ENCODE measurements at regions not wholly inside any gene's neighbourhood (a gene's known extent, or its start where the extent isn't known, plus 50 kb on each side); places are given as distances from the start of the nearest gene placed in this dataset.

DNA sequence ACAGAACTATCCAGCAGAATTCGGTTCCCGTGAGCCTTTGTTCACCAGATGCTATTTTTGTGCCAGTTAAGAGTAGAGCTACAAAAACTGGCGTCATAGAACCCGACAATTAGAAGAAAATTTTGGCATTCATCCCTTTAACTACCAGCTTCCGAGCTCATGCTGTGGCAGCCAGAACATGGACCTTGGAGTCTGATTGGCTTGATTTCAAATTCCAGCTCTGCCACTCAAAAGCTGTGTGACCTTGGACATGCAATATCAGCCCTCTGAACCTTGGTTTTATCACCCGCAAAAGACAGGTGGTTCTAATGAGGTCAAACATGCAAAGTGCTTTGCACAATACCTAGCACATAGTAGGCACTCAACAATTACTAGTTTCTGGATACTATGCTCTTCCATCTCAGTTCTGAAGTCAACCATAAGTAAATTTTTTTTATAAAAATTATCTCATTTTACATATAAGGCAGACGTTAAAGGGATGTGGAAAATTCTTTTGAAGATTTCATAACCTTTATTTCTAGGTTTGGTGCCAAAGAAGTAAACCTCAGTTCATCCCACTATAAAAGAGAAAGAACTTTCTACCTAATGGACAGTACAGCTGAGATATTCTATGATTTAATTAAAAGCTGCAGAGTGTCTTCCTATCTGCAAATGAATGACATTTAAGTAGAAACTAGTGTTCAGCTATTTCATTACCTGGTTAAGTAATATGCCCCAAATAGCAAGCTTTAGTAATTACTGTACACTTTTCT, 331.5 kb downstream of the HAPSTR1 start:
- in situ Hi-C loops (cut with HindIII; ENCODE audit: low sequenced_read_pairs) = no loop called here
- no peak for DNase-seq (ENCODE audit: low spot score)

DNA sequence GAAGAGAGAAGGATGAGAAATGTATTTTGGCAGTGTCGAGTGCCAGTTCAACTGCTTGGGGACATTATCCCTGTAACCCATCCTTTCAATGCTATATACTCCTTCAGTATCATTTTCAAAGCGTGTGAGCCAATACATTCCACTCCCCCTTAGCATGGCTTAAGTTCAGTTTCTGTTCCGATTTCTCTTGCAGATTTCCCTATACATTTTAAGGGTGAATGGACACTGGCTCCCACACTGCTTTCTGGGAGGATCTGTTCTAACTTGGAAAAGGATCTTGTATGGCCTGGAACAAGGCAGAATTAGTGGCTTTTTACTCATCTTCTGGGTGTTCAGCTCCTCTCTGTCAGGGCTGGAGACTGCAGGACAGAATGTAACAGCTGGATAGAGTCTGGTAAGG, 333.8 kb downstream of the HAPSTR1 start:
- in situ Hi-C loops (cut with HindIII; ENCODE audit: low sequenced_read_pairs) = no loop called here
- no peak for DNase-seq (ENCODE audit: low spot score)

GRCh38 chr16:9428355-9429005, 337.0 kb downstream of the HAPSTR1 start:
- DNase-seq (ENCODE audit: low spot score) = no peak

GRCh38 chr16:9429646-9430330, 338.3 kb downstream of the HAPSTR1 start:
- in situ Hi-C loops (cut with HindIII; ENCODE audit: low sequenced_read_pairs) = no loop called here
- no peak for DNase-seq (ENCODE audit: low spot score)

More at GRCh38 chr16:9428355-9429005, 337.0 kb downstream of the HAPSTR1 start:
- in situ Hi-C loops (cut with HindIII; ENCODE audit: low sequenced_read_pairs) = no loop called here

GRCh38 chr16:9434659-9435058, 343.2 kb downstream of the HAPSTR1 start:
- no peak for DNase-seq (ENCODE audit: low spot score)
- in situ Hi-C loops (cut with HindIII; ENCODE audit: low sequenced_read_pairs) = no loop called here

- in situ Hi-C loops (cut with HindIII; ENCODE audit: low sequenced_read_pairs) = no loop called here
These were observed 344.7 kb downstream of the HAPSTR1 start for GRCh38 chr16:9436175-9436574.

DNA sequence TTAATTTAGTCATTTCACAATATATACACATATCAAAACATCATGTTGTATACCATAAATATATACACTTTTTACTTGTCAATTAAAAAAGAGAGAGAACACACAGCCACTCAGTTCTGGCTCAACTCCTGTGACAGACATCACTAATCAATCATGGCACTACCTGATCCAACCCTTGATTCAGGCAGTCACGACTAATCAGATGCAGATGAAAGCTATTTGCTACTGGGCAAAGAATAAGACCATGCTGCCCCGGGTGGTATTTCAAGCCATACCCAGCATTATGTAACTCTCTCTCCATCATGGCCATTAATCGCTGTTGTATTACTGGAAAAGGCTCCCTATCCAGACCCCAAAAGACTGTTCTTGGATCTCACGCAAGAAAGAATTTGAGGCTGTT, 345.7 kb downstream of the HAPSTR1 start:
- in situ Hi-C loops (cut with HindIII; ENCODE audit: low sequenced_read_pairs) = no loop called here
- no peak for DNase-seq (ENCODE audit: low spot score)

More at GRCh38 chr16:9436175-9436574, 344.7 kb downstream of the HAPSTR1 start:
- no peak for DNase-seq (ENCODE audit: low spot score)

DNA sequence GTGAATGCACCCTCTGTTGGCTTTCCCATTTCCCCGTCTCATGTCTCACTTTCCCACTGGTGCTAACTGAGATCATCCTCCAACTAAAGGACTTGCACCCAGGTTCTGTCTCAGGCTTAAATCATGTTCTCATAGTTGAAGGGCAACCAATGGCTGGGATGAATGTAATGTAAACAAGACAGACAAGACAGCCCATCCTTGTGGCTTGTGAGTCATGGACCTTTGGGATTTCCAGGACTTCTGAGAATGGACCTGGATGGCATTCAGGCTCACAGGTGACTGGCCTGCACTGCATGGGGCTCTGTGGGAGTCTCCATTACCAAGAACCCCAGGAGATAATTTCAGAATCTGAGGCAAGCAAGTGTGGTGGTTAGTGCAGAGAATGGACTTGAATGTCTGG, 347.5 kb downstream of the HAPSTR1 start:
- DNase-seq (ENCODE audit: low spot score) = no peak
- in situ Hi-C loops (cut with HindIII; ENCODE audit: low sequenced_read_pairs) = no loop called here

DNA sequence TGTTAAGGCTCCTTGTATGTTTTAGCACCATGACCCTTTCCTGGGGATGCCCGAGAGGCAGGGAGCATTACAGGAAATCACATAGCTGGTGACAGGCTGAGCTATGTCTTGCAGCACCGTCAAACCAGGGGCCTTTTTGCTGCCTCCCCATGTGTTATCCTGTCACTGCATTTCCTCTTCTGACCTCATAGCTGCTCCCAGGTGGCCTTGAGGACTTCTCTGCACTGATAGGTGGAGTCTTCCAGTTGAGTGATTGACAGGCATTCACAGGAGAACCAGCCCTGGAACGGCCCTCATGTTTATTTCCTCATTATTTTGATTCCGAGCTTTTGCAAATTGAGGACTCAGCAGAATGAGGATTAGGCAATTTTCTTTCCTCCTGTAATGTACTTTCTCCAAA, 349.6 kb downstream of the HAPSTR1 start:
- in situ Hi-C loops (cut with HindIII; ENCODE audit: low sequenced_read_pairs) = no loop called here
- DNase-seq (ENCODE audit: low spot score) = no peak

GRCh38 chr16:9443864-9444263, 352.4 kb downstream of the HAPSTR1 start:
- in situ Hi-C loops (cut with HindIII; ENCODE audit: low sequenced_read_pairs) = no loop called here
- DNase-seq (ENCODE audit: low spot score) = no peak

DNA sequence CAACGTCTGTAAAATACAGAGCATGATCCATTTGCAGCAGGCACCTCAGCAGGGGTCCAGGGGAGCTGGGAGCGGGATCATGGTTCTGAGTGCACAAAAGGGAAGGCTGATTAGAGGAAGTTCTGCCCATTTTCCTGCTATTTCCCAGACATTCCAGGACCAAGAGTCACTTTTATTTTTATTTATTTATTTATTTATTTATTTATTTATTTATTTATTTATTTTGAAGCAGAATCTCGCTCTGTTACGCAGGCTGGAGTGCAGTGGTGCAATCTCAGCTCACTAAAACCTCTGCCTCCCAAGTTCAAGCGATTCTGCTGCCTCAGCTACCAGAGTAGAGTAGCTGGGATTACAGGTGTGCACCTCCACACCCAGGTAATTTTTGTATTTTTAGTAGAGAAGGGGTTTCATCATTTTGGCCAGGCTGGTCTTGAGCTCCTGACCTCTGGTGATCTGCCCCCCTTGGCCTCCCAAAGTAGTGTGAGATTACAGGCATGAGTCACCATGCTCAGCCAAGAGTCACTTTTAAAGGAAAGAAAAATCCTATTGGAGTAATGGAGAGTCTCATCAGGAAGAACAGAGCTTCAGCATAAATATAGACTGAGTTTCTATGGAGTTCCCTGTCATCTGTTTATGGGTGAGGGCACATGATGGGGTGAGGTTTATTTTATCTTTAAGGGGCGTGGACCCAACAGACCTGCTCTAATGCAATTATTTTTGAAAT, 355.2 kb downstream of the HAPSTR1 start:
- DNase-seq (ENCODE audit: low spot score) = no peak
- in situ Hi-C loops (cut with HindIII; ENCODE audit: low sequenced_read_pairs) = no loop called here

GRCh38 chr16:9447195-9447551, 355.7 kb downstream of the HAPSTR1 start:
- in situ Hi-C loops (cut with HindIII; ENCODE audit: low sequenced_read_pairs) = no loop called here
- no peak for DNase-seq (ENCODE audit: low spot score)

GRCh38 chr16:9447699-9448098, 356.3 kb downstream of the HAPSTR1 start:
- no peak for DNase-seq (ENCODE audit: low spot score)
- in situ Hi-C loops (cut with HindIII; ENCODE audit: low sequenced_read_pairs) = no loop called here

DNA sequence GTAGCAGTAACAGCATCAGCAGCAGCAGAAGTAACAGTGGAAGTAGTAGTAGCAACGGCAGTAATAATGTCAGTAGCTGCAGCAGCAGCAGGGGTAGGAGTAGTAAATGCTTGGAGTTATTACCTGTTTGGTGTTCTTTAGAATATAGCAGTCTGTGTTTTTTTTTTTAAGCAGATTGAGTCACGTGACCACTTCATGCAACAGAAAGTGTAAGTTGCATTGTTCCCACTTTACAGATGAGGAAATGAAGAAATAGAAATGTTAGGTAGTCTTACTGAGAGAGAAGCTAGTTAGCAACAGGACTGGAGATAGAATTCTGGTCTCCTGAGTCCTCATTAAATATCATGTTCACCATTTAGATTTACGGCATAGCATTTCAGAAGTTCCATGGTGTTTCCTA, 358.2 kb downstream of the HAPSTR1 start:
- in situ Hi-C loops (cut with HindIII; ENCODE audit: low sequenced_read_pairs) = no loop called here
- no peak for DNase-seq (ENCODE audit: low spot score)

GRCh38 chr16:9457215-9457614, 365.8 kb downstream of the HAPSTR1 start:
- no peak for DNase-seq (ENCODE audit: low spot score)
- in situ Hi-C loops (cut with HindIII; ENCODE audit: low sequenced_read_pairs) = no loop called here

DNA sequence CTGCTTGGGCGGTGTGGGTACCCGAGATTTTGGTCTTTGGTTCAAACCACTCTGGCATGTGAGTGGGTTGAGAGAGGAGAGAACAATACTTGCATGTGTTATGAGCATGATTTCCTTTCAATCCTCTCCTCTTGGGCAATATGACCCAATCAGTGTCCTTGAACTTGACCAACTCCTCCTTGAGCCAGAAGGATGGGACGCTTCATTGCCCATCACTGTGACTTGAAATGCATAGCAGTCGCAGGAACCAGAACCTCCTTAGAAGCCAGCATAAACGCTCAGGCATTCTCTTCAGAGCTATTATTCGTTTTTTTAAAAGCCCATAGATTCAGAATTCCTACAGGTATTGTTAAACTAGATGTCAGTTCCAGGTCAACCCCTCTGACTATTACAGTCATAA, 367.4 kb downstream of the HAPSTR1 start:
- no peak for DNase-seq (ENCODE audit: low spot score)
- in situ Hi-C loops (cut with HindIII; ENCODE audit: low sequenced_read_pairs) = no loop called here

- in situ Hi-C loops (cut with HindIII; ENCODE audit: low sequenced_read_pairs) = no loop called here
- DNase-seq (ENCODE audit: low spot score) = no peak
These were observed 371.5 kb downstream of the HAPSTR1 start for GRCh38 chr16:9462984-9463383.

- in situ Hi-C loops (cut with HindIII; ENCODE audit: low sequenced_read_pairs) = no loop called here
- DNase-seq (ENCODE audit: low spot score) = no peak
These were observed 372.0 kb downstream of the HAPSTR1 start for GRCh38 chr16:9463461-9463860.

DNA sequence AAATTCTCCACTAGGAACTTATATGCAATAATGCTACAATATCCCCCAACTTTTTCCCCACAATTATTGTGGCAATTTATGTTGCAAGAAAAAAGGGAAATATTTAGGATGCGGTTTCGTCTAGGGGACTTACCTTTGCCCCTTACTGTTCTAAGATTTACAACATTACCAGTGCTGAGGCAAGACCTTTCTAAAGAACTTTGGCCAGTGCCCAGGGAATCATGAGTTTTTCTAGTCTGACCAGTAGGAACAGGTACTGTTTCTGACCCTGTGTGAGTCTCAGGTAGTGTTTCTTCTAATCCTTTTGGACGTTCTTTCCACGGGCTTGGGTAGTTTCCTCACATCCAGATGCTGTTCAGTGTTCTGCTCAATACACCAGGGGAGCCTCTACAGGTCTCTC, 373.7 kb downstream of the HAPSTR1 start:
- DNase-seq (ENCODE audit: low spot score) = no peak
- in situ Hi-C loops (cut with HindIII; ENCODE audit: low sequenced_read_pairs) = no loop called here

DNA sequence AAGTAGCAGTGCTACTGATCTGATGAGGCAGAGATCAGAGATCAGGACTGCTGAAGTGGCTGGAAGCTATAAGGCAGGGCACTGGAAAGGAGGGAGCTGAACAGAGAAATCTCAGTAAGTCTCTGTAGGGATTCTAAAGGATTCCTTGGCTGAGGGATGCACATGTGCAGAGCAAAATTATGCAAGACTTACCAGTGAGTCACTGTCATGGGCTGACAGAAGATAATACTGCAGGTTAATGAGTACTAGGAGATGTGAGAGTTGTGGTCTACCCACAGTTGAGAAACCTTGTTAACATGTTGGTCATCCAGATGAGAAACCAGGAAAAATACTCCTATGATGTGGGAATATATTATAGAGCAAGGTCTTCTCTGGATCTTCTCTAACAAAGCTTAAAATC, 378.1 kb downstream of the HAPSTR1 start:
- in situ Hi-C loops (cut with HindIII; ENCODE audit: low sequenced_read_pairs) = no loop called here
- DNase-seq (ENCODE audit: low spot score) = no peak
